Activated naive CD4-positive, alpha-beta T cell treated with anti-CD3 and anti-CD28 coated beads, Interleukin-2, amount 50 U/mL, for 24 hours (primary cell): ENCODE measurements at regions not wholly inside any gene's neighbourhood (a gene's known extent, or its start where the extent isn't known, plus 50 kb on each side); places are given as distances from the start of the nearest gene placed in this dataset.
"Not testable (repeated sequence)": the region's sequence is repeated elsewhere in the genome, so short reads cannot be mapped to it uniquely, and the experiment has no call there.

ENCODE experiments used
- H3K27ac Mint-ChIP-seq: one replicate; pipeline ENCODE4 v1.8.0; 2021; ENCODE audit warnings: mild to moderate bottlenecking, mixed read lengths
- H3K27me3 Mint-ChIP-seq: one replicate; pipeline ENCODE4 v1.8.0; 2021; ENCODE audit warnings: mixed read lengths
- H3K36me3 Mint-ChIP-seq: one replicate; pipeline ENCODE4 v1.8.0; 2021; ENCODE audit warnings: mixed read lengths
- H3K4me1 Mint-ChIP-seq: one replicate; pipeline ENCODE4 v1.8.0; 2021; ENCODE audit warnings: mixed read lengths
- H3K4me3 Mint-ChIP-seq: one replicate; pipeline ENCODE4 v1.8.0; 2021; ENCODE audit warnings: mild to moderate bottlenecking, mixed read lengths
- H3K9me3 Mint-ChIP-seq: one replicate; pipeline ENCODE4 v1.8.0; 2021; ENCODE audit warnings: mixed read lengths

DNA sequence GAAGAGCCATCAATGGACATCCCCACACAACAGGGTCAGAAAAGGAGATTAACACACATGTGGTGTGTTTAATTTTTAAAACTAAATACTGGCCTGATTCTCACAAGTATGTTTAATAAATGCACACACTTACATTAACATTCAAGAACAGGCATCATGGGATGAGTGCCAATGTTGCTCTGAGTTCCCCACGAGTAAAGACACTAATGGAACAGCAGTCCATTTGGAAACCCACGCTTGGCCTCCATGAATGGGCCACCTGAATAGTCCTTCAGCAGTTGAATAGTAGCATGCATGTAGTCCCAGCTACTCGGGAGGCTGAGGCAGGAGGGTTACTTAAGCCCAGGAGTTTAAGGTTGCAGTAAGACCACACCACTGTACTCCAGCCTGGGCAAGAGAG is 195.2 kb upstream of the IPO5 start:
- H3K9me3 Mint-ChIP-seq, result no peaks in the 10 kb centered on the region
- no peak overlapping the region for H3K27ac Mint-ChIP-seq
- H3K36me3 Mint-ChIP-seq, result no peaks in the 10 kb centered on the region
- H3K4me1 Mint-ChIP-seq, result no peaks in the 10 kb centered on the region
- peaks cover 16% of the 10 kb centered on the region for H3K27me3 Mint-ChIP-seq
- no peak overlapping the region for H3K4me3 Mint-ChIP-seq

DNA sequence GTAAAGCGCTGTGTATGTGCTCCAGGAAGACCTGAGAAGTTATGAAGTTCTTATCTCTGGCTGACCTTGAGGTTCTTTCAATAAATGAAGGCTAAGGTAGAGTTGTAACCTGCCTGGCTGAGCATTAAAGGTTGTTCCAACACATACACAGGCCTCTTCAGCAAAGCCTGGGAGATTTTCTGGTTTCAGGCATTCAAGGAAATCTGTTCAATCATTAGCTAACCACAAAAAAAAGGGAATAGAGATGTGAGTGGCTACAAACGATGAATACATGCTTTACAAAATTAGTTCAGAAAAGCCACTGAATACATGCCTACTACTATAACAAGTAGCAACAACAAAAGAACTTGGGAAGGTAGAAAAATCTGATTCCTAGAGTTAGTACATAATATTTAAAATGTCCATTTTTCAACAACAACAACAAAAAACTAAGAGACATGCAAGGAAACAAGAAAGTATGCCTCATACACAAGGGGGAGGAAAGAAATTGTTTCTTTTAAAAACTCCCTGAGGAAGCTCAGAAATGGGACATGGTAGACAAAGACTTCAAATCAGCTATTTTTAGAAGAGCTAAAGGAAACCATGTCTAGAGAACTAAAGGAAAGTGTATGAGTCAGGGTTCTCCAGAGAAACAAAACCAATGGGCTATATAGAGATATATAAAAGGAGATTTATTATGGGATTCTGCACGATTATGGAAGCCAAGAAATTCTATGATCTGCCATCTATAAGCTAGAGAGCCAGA is 191.5 kb upstream of the IPO5 start:
- Mint-ChIP-seq H3K27me3 (peaks cover 9% of the 10 kb centered on the region), H3K27ac (no peak overlapping the region), H3K36me3 (no peaks in the 10 kb centered on the region), H3K9me3 (peaks cover 5% of the 10 kb centered on the region), H3K4me3 (no peak overlapping the region), H3K4me1 (no peaks in the 10 kb centered on the region)

GRCh38 chr13:97766749-97767148 is 186.7 kb upstream of the IPO5 start:
- Mint-ChIP-seq H3K27ac (no peak overlapping the region), H3K9me3 (peaks cover 9% of the 10 kb centered on the region), H3K27me3 (no peaks in the 10 kb centered on the region), H3K4me3 (no peak overlapping the region), H3K36me3 (no peaks in the 10 kb centered on the region), H3K4me1 (no peaks in the 10 kb centered on the region)

GRCh38 chr13:97768134-97768533 is 185.3 kb upstream of the IPO5 start:
- Mint-ChIP-seq H3K9me3 (peaks cover 9% of the 10 kb centered on the region), H3K27ac (no peak overlapping the region), H3K27me3 (peaks cover 2% of the 10 kb centered on the region), H3K4me1 (no peaks in the 10 kb centered on the region), H3K4me3 (no peak overlapping the region), H3K36me3 (no peaks in the 10 kb centered on the region)

DNA sequence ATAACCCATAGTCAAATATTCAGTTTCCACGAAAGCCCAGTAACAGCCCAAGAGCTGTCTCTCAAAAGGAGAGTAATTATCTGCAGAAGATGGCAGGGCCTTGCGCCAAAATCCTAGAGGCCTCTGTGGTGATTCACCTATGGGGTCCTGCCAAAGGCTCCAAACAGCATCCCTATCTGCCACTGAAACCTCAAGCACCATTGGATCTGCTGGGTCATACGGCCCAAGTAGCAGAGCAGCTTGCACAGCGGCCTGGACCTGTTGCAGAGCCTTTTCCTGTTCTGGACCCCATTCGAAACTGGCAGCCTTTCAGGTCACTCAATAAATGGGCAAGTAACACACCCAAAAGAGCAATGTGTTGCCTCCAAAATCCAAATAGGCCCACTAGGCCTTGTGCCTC is 183.2 kb upstream of the IPO5 start:
- not testable (repeated sequence) for H3K4me3 Mint-ChIP-seq, H3K9me3 Mint-ChIP-seq, H3K27me3 Mint-ChIP-seq, H3K27ac Mint-ChIP-seq, H3K4me1 Mint-ChIP-seq, H3K36me3 Mint-ChIP-seq

DNA sequence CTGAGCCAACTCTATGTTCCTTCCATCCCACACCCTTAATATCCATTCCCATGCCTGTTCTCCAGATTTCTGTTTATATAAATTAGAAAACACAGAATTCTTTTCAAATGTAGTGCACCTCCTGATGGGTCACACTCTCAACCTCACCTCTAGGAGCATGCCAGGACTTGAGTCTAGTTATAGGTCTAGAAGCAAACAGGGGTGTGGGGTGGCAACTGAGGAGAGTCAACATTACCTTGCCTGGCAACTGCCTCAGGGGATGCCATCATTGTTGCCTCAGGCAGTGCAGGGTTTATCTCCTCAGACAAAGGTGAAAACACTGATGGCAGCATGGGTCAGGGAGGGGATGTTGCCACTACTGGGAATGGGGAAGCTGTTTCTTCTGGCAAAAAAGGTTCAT is 181.0 kb upstream of the IPO5 start:
- H3K9me3 Mint-ChIP-seq, H3K36me3 Mint-ChIP-seq, H3K4me1 Mint-ChIP-seq, H3K27me3 Mint-ChIP-seq, H3K4me3 Mint-ChIP-seq, H3K27ac Mint-ChIP-seq: not testable (repeated sequence)

DNA sequence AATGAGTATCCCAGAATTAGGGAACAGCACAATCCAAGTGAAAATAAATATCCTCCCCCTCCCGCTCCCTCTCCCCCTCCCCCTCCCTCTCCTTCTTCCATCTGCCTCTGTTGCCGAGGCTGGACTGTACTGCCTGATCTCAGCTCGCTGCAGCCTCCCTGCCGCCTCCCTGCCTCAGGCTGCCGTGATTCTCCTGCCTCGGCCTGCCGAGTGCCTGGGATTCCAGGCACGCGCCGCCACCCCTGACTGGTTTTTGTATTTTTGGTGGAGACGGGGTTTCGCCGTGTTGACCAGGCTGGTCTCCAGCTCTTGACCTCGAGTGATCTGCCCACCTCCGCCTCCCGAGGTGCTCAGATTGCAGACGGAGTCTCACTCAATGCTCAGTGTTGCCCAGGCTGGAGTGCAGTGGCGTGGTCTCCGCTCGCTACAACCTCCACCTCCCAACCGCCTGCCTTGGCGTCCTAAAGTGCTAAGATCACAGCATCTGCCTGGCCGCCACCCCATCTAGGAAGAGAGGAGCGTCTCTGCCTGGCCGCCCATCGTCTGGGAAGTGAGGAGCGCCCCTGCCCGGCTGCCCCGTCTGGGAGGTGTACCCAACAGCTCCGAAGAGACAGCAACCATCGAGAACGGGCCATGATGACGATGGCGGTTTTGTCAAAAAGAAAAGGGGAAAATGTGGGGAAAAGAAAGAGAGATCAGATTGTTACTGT is 178.9 kb upstream of the IPO5 start:
- not testable (repeated sequence) for H3K4me3 Mint-ChIP-seq, H3K27ac Mint-ChIP-seq, H3K36me3 Mint-ChIP-seq, H3K4me1 Mint-ChIP-seq, H3K27me3 Mint-ChIP-seq, H3K9me3 Mint-ChIP-seq

- Mint-ChIP-seq H3K27ac (no peak overlapping the region), H3K4me1 (no peaks in the 10 kb centered on the region), H3K9me3 (peaks cover 5% of the 10 kb centered on the region), H3K36me3 (no peaks in the 10 kb centered on the region), H3K4me3 (no peak overlapping the region), H3K27me3 (peaks cover 1% of the 10 kb centered on the region)
Measured at GRCh38 chr13:97780486-97780885, 173.0 kb upstream of the IPO5 start.

GRCh38 chr13:97781891-97782305 is 171.6 kb upstream of the IPO5 start:
- Mint-ChIP-seq H3K9me3 (peaks cover 5% of the 10 kb centered on the region), H3K4me1 (no peaks in the 10 kb centered on the region), H3K27ac (no peak overlapping the region), H3K36me3 (no peaks in the 10 kb centered on the region), H3K4me3 (no peak overlapping the region), H3K27me3 (peaks cover 1% of the 10 kb centered on the region)

DNA sequence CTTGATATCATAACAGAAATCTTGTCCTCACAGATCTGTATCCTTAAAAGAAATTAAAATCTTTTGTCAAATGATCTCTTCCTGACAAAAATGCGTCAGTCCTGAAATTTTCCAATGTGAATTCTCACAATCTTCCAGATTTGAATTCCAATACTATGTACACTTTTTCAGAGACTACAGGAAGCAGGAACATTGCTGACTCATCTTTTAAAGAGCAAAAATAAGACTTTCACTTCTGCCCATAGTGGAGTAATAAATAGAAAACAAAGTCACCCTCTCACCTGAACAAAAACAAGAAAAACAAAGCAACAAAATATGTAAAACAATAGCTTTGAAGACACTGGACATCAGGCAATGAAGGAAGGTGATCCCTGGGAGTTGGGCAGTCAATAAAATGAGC is 167.0 kb upstream of the IPO5 start:
- no peaks in the 10 kb centered on the region for H3K27me3 Mint-ChIP-seq
- H3K36me3 Mint-ChIP-seq, result no peaks in the 10 kb centered on the region
- H3K27ac Mint-ChIP-seq, result no peak overlapping the region
- peaks cover under 1% of the 10 kb centered on the region for H3K9me3 Mint-ChIP-seq
- no peaks in the 10 kb centered on the region for H3K4me1 Mint-ChIP-seq
- no peak overlapping the region for H3K4me3 Mint-ChIP-seq

GRCh38 chr13:97797553-97797952 is 155.9 kb upstream of the IPO5 start:
- peaks cover 15% of the 10 kb centered on the region for H3K9me3 Mint-ChIP-seq
- no peak overlapping the region for H3K4me3 Mint-ChIP-seq

GRCh38 chr13:97798171-97798821 is 155.2 kb upstream of the IPO5 start:
- Mint-ChIP-seq H3K27me3 (peaks cover 3% of the 10 kb centered on the region), H3K4me1 (no peaks in the 10 kb centered on the region), H3K9me3 (peaks cover 8% of the 10 kb centered on the region)

More at GRCh38 chr13:97797553-97797952, 155.9 kb upstream of the IPO5 start:
- Mint-ChIP-seq H3K4me1 (no peaks in the 10 kb centered on the region), H3K27ac (no peak overlapping the region), H3K36me3 (peaks cover 2% of the 10 kb centered on the region), H3K27me3 (peaks cover 1% of the 10 kb centered on the region)

DNA sequence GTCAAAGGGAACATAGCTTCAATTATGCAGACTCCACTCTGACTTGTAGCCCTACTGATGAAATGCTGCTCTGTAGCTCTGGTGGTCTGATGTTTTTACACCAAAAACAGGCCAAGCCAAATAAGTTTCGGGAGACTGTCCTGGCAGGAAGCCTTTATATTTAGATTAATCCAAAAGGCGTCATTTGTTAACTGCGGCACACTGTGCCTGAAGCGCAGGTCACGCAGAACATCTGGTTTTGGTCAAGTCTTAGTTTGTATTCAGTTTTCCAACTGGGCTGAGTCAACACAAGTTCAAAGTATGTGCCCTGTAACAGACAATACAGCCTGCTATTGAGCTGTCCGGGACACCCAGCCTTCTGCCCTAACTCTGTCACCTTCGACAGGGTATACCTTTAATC is 154.6 kb upstream of the IPO5 start:
- no peak overlapping the region for H3K4me3 Mint-ChIP-seq
- H3K36me3 Mint-ChIP-seq, result peaks cover 2% of the 10 kb centered on the region
- H3K9me3 Mint-ChIP-seq, result peaks cover 7% of the 10 kb centered on the region
- H3K27me3 Mint-ChIP-seq, result peaks cover 3% of the 10 kb centered on the region
- H3K4me1 Mint-ChIP-seq, result no peaks in the 10 kb centered on the region
- no peak overlapping the region for H3K27ac Mint-ChIP-seq

More at GRCh38 chr13:97798171-97798821, 155.2 kb upstream of the IPO5 start:
- Mint-ChIP-seq H3K27ac (no peak overlapping the region), H3K36me3 (peaks cover 2% of the 10 kb centered on the region), H3K4me3 (no peak overlapping the region)

GRCh38 chr13:97802213-97802612 is 151.3 kb upstream of the IPO5 start:
- no peaks in the 10 kb centered on the region for H3K9me3 Mint-ChIP-seq
- peaks cover 10% of the 10 kb centered on the region for H3K27me3 Mint-ChIP-seq
- H3K27ac Mint-ChIP-seq, result no peak overlapping the region
- H3K4me3 Mint-ChIP-seq, result no peak overlapping the region
- no peaks in the 10 kb centered on the region for H3K36me3 Mint-ChIP-seq
- no peaks in the 10 kb centered on the region for H3K4me1 Mint-ChIP-seq

DNA sequence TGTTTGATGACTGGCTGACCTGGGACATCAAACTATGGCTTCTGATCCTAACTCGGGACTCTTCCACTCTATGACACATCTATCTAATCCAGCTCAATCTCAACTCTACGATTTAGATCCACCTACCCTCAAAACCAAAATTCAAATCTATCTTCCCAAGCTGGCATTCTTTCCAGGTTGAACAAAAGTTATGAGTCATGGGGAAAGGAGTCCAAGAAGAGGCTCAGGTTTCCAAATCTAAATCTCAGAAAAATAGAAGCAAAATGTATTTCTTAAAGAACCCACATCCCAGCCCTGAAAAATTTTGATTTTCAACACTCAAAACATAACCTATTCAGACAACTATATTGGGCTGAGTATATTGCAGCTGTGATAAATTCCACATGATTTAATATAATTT is 143.9 kb upstream of the IPO5 start:
- H3K27ac Mint-ChIP-seq, result no peak overlapping the region
- H3K4me1 Mint-ChIP-seq, result no peaks in the 10 kb centered on the region
- H3K9me3 Mint-ChIP-seq, result peaks cover 8% of the 10 kb centered on the region
- H3K36me3 Mint-ChIP-seq, result no peaks in the 10 kb centered on the region
- peaks cover 17% of the 10 kb centered on the region for H3K27me3 Mint-ChIP-seq
- H3K4me3 Mint-ChIP-seq, result no peak overlapping the region

GRCh38 chr13:97810152-97810551 is 143.3 kb upstream of the IPO5 start:
- Mint-ChIP-seq H3K9me3 (peaks cover 8% of the 10 kb centered on the region), H3K4me3 (no peak overlapping the region), H3K27me3 (peaks cover 15% of the 10 kb centered on the region), H3K36me3 (no peaks in the 10 kb centered on the region), H3K27ac (no peak overlapping the region), H3K4me1 (no peaks in the 10 kb centered on the region)
